ENCODE measurements at regions not wholly inside any gene's neighbourhood (a gene's known extent, or its start where the extent isn't known, plus 50 kb on each side); places are given as distances from the start of the nearest gene placed in this dataset.

DNA sequence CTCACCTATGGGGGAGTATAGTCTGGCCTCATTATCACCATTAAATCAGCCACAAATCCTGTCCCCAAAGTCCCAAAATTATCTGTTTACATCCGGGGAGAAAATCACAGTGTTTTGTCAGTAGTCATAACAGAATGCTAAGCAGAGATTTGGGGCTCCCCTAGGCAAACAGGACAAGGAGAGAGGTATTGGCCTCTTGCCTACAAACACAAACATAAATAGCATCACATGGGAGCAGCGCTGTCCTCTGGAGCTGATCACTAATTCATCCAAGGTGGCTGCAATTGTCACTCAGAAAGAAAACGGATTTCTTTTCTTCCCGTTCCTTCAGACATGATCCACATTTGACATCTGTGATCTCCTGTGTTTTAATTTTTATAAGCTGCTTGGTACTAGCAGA, 1028.1 kb downstream of the NTRK3 start:
- H3F3A ChIP-seq (ENCODE audit: insufficient read depth, low read length, poor library complexity, severe bottlenecking), result no peaks in the 10 kb centered on the region
- no peak overlapping the region for H3K4me2 ChIP-seq (ENCODE audit: low read length)
- no peak overlapping the region for H3K4me3 ChIP-seq (ENCODE audit: low read length)
- H3K9me3 ChIP-seq (ENCODE audit: low read length), result no peaks in the 10 kb centered on the region
- no peak overlapping the region for H2AFZ ChIP-seq (ENCODE audit: low read depth, low read length)
- TF ChIP-seq, protein P1, sequence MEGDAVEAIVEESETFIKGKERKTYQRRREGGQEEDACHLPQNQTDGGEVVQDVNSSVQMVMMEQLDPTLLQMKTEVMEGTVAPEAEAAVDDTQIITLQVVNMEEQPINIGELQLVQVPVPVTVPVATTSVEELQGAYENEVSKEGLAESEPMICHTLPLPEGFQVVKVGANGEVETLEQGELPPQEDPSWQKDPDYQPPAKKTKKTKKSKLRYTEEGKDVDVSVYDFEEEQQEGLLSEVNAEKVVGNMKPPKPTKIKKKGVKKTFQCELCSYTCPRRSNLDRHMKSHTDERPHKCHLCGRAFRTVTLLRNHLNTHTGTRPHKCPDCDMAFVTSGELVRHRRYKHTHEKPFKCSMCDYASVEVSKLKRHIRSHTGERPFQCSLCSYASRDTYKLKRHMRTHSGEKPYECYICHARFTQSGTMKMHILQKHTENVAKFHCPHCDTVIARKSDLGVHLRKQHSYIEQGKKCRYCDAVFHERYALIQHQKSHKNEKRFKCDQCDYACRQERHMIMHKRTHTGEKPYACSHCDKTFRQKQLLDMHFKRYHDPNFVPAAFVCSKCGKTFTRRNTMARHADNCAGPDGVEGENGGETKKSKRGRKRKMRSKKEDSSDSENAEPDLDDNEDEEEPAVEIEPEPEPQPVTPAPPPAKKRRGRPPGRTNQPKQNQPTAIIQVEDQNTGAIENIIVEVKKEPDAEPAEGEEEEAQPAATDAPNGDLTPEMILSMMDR (IDR thresholded peaks at IDR 0.05; ENCODE audit: poor library complexity, severe bottlenecking), result no peak
- no peak for TF ChIP-seq EP300 (conservative IDR thresholded peaks at IDR 0.05; ENCODE audit: poor library complexity, severe bottlenecking)
- no peak for TF ChIP-seq TAF1 (IDR thresholded peaks at IDR 0.05; ENCODE audit: low read depth)
- TF ChIP-seq EZH2 (IDR thresholded peaks at IDR 0.05; ENCODE audit: borderline replicate concordance, insufficient read depth, low read length, poor library complexity, severe bottlenecking), result no peak
- no peak for TF ChIP-seq POLR2AphosphoS5 (IDR thresholded peaks at IDR 0.05)
- no peak for TF ChIP-seq RAD21 (conservative IDR thresholded peaks at IDR 0.05)
- TF ChIP-seq, protein P2, sequence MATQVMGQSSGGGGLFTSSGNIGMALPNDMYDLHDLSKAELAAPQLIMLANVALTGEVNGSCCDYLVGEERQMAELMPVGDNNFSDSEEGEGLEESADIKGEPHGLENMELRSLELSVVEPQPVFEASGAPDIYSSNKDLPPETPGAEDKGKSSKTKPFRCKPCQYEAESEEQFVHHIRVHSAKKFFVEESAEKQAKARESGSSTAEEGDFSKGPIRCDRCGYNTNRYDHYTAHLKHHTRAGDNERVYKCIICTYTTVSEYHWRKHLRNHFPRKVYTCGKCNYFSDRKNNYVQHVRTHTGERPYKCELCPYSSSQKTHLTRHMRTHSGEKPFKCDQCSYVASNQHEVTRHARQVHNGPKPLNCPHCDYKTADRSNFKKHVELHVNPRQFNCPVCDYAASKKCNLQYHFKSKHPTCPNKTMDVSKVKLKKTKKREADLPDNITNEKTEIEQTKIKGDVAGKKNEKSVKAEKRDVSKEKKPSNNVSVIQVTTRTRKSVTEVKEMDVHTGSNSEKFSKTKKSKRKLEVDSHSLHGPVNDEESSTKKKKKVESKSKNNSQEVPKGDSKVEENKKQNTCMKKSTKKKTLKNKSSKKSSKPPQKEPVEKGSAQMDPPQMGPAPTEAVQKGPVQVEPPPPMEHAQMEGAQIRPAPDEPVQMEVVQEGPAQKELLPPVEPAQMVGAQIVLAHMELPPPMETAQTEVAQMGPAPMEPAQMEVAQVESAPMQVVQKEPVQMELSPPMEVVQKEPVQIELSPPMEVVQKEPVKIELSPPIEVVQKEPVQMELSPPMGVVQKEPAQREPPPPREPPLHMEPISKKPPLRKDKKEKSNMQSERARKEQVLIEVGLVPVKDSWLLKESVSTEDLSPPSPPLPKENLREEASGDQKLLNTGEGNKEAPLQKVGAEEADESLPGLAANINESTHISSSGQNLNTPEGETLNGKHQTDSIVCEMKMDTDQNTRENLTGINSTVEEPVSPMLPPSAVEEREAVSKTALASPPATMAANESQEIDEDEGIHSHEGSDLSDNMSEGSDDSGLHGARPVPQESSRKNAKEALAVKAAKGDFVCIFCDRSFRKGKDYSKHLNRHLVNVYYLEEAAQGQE (IDR thresholded peaks at IDR 0.05; ENCODE audit: borderline replicate concordance), result no peak
- TF ChIP-seq MXI1 (conservative IDR thresholded peaks at IDR 0.05; ENCODE audit: poor library complexity, severe bottlenecking), result no peak
- no peak for TF ChIP-seq SMC3 (conservative IDR thresholded peaks at IDR 0.05; ENCODE audit: poor library complexity)
- no peak overlapping the region for H3K9ac ChIP-seq (ENCODE audit: low read length)
- H3K79me2 ChIP-seq (replicated peaks; ENCODE audit: insufficient read depth, low read length), result no peaks in the 10 kb centered on the region
- no peaks in the 10 kb centered on the region for H3K9me2 ChIP-seq (ENCODE audit: insufficient read depth, low read length)
- no peaks in the 10 kb centered on the region for H4K20me1 ChIP-seq (ENCODE audit: insufficient read depth)
- no peaks in the 10 kb centered on the region for H3K36me3 ChIP-seq (ENCODE audit: insufficient read depth, low read length)
- no peaks in the 10 kb centered on the region for H3K27me3 ChIP-seq (ENCODE audit: insufficient read depth, low read depth, low read length)
- no peak overlapping the region for H3K27ac ChIP-seq (ENCODE audit: low read length)

DNA sequence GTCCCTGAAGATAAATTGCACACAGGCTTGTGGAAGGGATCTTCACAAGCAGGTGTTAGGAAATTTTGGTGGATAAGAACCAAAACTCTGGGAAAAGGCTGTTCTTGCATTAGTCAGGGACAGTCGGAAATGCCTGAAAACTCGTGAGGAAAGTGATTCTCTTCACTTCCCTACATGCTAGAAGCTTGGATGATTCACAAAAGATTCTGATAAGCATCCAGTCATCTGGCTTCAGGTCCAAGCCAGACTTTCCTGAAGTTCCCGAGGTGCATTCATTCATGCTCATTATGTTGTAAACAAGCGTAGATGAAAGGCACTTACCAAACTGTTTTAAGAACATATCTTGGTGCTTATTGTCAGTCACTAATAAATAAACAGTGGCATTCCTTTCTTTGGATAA, 1028.7 kb downstream of the NTRK3 start:
- Histone ChIP-seq H3K9me3 (ENCODE audit: low read length) (no peaks in the 10 kb centered on the region), H3K36me3 (ENCODE audit: insufficient read depth, low read length) (no peaks in the 10 kb centered on the region), H3K27me3 (ENCODE audit: insufficient read depth, low read depth, low read length) (no peaks in the 10 kb centered on the region), H3F3A (ENCODE audit: insufficient read depth, low read length, poor library complexity, severe bottlenecking) (no peaks in the 10 kb centered on the region), H3K9me2 (ENCODE audit: insufficient read depth, low read length) (no peaks in the 10 kb centered on the region), H3K79me2 (replicated peaks; ENCODE audit: insufficient read depth, low read length) (no peaks in the 10 kb centered on the region), H3K4me2 (ENCODE audit: low read length) (no peak overlapping the region), H3K4me3 (ENCODE audit: low read length) (no peak overlapping the region), H3K27ac (ENCODE audit: low read length) (no peak overlapping the region), H3K9ac (ENCODE audit: low read length) (no peak overlapping the region), H4K20me1 (ENCODE audit: insufficient read depth) (no peaks in the 10 kb centered on the region), H2AFZ (ENCODE audit: low read depth, low read length) (no peak overlapping the region)
- TF ChIP-seq MXI1 (conservative IDR thresholded peaks at IDR 0.05; ENCODE audit: poor library complexity, severe bottlenecking) (no peak), POLR2AphosphoS5 (IDR thresholded peaks at IDR 0.05) (no peak), RAD21 (conservative IDR thresholded peaks at IDR 0.05) (no peak), EP300 (conservative IDR thresholded peaks at IDR 0.05; ENCODE audit: poor library complexity, severe bottlenecking) (no peak), TAF1 (IDR thresholded peaks at IDR 0.05; ENCODE audit: low read depth) (no peak), SMC3 (conservative IDR thresholded peaks at IDR 0.05; ENCODE audit: poor library complexity) (no peak), EZH2 (IDR thresholded peaks at IDR 0.05; ENCODE audit: borderline replicate concordance, insufficient read depth, low read length, poor library complexity, severe bottlenecking) (no peak)
- TF ChIP-seq, protein P1 (IDR thresholded peaks at IDR 0.05; ENCODE audit: poor library complexity, severe bottlenecking), result no peak
- TF ChIP-seq, protein P2 (IDR thresholded peaks at IDR 0.05; ENCODE audit: borderline replicate concordance), result no peak

Data from neural cell (in vitro differentiated cells).